Skeletal muscle satellite cell (primary cell): ENCODE measurements at regions not wholly inside any gene's neighbourhood (a gene's known extent, or its start where the extent isn't known, plus 50 kb on each side); places are given as distances from the start of the nearest gene placed in this dataset.
"Not testable (repeated sequence)": the region's sequence is repeated elsewhere in the genome, so short reads cannot be mapped to it uniquely, and the experiment has no call there.

ENCODE experiments used
- H3K27me3 ChIP-seq: 2 replicates; pipeline ENCODE4 v1.7.0; 2013; ENCODE audit warnings: low read length; ENCODE audit not compliant: control insufficient read depth, insufficient read depth
- H3K36me3 ChIP-seq: 2 replicates; pipeline ENCODE4 v1.7.0; 2013; ENCODE audit warnings: mild to moderate bottlenecking, control low read depth, low read length; ENCODE audit not compliant: insufficient read depth
- H3K4me1 ChIP-seq: 2 replicates; pipeline ENCODE4 v1.7.0; 2013; ENCODE audit warnings: low read length; ENCODE audit not compliant: control insufficient read depth, insufficient read depth
- H3K4me2 ChIP-seq: 2 replicates; pipeline ENCODE4 v1.7.0; 2013; ENCODE audit warnings: mild to moderate bottlenecking, low read length
- H3K4me3 ChIP-seq: 2 replicates; pipeline ENCODE4 v1.7.0; 2013; ENCODE audit warnings: low read length
- H3K9ac ChIP-seq: 2 replicates; pipeline ENCODE4 v1.7.0; 2013; ENCODE audit warnings: mild to moderate bottlenecking, low read depth, low read length, moderate library complexity
- H3K9me3 ChIP-seq: replicated peaks from 2 replicates; pipeline ENCODE4 v1.7.0; 2013; ENCODE audit warnings: mild to moderate bottlenecking, control low read depth, low read length

DNA sequence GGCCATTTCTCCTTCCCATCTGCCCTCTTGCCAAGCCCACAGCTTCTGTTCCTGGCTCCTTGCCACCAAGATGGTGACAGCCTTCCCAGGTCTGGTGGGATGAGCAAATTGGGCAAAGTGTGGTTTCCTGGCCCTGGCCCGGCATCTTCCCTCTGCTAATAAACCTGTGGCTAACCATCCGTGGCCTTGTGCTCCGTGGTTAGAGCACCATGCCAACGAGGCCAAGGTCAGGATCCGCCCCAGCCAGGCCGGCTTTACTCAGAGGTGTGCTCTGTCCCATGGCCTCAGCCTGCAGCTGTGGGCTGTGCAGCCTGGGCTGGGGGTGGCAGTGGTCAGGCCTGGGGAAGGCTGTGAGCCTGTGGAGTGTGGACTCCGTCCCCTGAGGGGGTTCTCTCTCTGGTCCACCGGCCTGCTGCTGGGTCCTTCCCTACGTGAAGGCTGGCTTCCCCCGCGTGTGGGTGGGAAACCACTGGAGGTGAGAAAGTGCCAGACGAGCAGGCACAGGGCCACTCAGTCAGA is 117.4 kb downstream of the VEGFA start:
- Histone ChIP-seq H3K4me3 (no peak overlapping the region), H3K9me3 (no peaks in the 10 kb centered on the region), H3K27me3 (peaks cover 20% of the 10 kb centered on the region), H3K4me2 (no peak overlapping the region), H3K9ac (no peak overlapping the region), H3K36me3 (no peaks in the 10 kb centered on the region), H3K4me1 (no peaks in the 10 kb centered on the region)

DNA sequence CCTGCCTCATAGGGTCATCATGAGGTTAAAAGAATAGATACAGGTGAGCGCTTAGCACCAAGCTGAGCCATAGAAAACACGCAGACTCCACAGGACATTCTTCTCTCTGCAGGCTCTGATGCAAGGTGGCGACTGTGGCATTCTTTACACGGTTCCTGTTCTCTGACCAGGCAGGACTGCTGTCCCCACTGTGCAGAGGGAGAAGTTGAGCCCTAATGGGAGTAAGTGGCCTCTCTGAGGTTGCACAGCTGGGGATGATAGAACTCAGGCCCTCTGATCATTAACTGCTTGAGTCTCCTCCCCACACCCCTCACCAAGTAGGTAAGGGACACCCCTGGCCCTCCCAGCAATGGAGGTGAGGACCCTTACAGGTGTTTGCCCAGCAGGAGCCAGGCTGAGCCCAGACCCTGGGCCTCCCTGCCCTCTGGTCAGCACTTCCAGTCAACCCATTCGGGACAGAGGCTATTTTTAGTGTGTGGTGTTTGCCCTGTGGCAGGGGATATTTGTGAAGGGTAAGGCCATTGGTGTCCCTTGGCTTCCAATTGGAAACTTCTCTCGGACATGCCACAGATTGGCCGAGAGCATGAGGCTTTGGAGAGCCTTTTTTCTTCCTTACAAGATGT is 116.8 kb downstream of the VEGFA start:
- H3K36me3 ChIP-seq, result no peaks in the 10 kb centered on the region
- H3K4me2 ChIP-seq, result no peak overlapping the region
- peaks cover 18% of the 10 kb centered on the region for H3K27me3 ChIP-seq
- no peak overlapping the region for H3K9ac ChIP-seq
- no peaks in the 10 kb centered on the region for H3K4me1 ChIP-seq
- no peak overlapping the region for H3K4me3 ChIP-seq
- H3K9me3 ChIP-seq, result no peaks in the 10 kb centered on the region

DNA sequence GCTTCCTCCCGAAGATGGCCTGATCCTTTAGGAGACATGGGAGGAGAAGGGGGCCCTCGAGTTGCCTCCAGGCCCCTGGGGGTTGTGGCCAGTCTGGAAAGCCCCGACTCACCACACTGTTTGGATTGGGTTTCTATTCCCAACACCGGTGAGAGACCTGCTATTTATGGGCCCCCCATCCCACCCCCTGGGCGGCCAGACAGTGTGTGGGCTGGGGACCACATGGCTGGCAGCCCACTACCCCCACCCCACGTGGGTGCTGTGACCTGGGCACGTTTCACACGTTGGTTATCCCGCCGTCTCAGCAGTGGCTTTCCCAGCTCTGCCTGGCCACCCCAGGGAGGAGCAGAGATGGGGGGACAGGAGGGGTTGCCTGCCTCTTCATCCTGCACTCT is 116.1 kb downstream of the VEGFA start:
- Histone ChIP-seq H3K4me2 (no peak overlapping the region), H3K36me3 (no peaks in the 10 kb centered on the region), H3K27me3 (peaks cover 13% of the 10 kb centered on the region), H3K9ac (no peak overlapping the region), H3K4me3 (no peak overlapping the region), H3K4me1 (no peaks in the 10 kb centered on the region), H3K9me3 (no peaks in the 10 kb centered on the region)

DNA sequence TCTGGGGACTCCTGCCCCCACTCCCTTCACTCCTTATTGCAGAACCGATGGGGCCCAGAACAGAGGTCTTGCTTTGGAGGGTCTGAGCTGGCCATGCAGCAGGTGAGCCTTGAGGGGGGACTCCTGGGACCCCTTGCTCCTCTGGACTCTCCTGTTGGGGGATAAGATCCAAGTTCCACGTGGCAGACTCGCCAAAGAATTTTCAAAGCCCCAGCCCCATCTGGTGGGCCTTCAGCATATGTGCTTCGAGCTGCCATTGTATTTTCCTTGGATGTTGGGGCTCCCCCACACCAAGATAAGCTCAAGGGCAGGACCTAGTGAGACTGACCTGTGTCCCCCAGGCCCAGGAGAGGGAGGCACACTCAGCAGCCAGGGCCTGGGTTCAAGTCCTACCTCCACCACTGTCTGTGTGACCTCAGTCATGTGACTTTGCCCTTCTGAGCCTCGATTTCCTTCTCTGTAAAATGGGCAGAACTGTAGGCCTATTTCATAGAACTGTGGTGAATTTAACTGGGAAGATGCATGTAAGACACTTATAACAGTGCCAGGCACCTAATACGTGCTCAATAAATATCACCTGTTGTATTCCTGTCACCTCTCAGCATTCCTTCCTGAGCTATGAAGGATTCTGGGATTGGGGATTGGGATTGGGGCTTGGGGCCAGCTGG is 115.5 kb downstream of the VEGFA start:
- H3K36me3 ChIP-seq, result no peaks in the 10 kb centered on the region
- H3K9ac ChIP-seq, result no peak overlapping the region
- no peaks in the 10 kb centered on the region for H3K4me1 ChIP-seq
- H3K27me3 ChIP-seq, result peaks cover 8% of the 10 kb centered on the region
- H3K4me3 ChIP-seq, result no peak overlapping the region
- no peaks in the 10 kb centered on the region for H3K9me3 ChIP-seq
- H3K4me2 ChIP-seq, result no peak overlapping the region

DNA sequence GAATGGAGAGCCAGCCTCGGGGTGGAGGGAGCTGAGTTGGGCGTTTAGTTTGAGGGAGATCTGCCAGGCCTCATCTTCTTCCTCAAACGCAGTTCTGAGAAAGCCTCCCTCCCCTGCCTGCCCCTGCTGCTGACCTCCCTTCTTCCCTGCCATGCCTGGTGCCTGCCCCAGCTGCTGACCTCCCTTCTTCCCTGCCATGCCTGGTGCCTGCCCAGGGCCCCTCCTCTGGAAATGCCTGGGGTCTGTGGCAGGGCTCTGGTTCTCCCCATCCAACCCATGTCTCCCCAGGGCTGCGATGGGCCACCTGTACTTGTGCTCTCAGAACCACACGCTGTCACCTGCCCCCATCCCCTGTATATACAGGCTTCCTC is 114.6 kb downstream of the VEGFA start:
- Histone ChIP-seq H3K4me1 (no peaks in the 10 kb centered on the region), H3K36me3 (no peaks in the 10 kb centered on the region), H3K27me3 (peaks cover 6% of the 10 kb centered on the region), H3K9me3 (no peaks in the 10 kb centered on the region), H3K9ac (no peak overlapping the region), H3K4me2 (no peak overlapping the region), H3K4me3 (no peak overlapping the region)

DNA sequence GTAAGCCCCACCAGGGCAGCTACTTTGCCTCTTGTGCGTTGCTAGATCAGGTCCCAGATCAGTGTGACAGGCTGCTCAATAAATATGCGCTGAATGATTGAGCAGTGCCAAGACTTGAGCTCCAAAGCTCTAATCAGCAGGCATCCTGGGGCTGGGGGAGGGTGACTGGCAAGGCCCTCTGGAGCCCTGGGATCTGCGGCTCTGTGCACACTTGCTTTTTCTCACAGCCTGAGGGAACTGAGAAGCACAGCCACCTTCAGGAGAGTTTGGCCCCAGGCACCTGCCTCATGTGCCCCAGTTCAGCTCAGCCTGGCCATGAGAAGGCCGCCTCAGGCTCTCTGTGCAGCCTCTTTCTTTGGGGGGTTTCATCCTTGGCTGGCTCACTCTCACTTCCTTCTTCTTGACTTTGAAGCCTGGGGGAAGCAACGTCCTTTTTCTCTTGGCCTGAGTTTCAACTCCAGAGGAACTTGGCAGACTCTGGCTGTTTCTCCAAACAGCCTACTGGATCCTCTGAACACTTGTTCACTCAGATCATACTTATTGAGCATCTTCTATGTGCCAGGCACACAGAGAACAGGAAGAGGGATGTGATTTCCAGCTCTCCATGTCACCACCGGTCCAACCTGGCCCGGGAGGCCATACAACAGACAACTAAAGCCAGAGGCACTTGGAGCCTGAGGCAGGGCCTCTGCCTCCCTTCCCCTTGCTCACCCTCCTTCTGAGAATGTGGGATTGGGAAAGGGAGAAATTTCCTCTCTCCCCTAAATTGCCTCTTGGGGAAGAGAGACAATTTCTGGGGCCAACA is 114.0 kb downstream of the VEGFA start:
- Histone ChIP-seq H3K4me1 (no peaks in the 10 kb centered on the region), H3K9ac (no peak overlapping the region), H3K4me2 (no peak overlapping the region), H3K36me3 (no peaks in the 10 kb centered on the region), H3K9me3 (no peaks in the 10 kb centered on the region), H3K27me3 (peaks cover 6% of the 10 kb centered on the region), H3K4me3 (no peak overlapping the region)

DNA sequence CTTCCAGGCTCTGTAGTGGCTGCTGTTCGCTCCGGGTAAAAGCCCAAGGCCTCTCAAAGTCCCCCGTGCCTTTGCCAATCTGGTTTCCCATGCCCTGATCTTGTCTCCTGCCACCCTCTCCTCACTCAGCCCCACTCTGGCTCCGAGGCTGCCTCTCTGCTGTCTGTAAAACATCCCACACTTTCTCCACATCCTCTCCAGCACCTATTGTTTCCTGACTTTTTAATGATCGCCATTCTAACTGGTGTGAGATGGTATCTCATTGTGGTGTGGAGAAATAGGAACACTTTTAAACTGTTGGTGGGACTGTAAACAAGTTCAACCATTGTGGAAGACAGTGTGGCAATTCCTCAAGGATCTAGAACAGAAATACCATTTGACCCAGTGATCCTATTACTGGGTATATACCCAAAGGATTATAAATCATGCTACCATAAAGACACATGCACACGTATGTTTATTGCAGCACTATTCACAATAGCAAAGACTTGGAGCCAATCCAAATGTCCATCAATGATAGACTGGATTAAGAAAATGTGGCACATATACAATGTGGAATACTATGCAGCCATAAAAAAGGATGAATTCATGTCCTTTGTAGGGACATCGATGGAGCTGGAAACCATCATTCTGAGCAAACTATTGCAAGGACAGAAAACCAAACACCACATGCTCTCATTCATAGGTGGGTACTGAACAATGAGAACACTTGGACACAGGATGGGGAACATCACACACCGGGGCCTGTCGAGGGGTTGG is 112.9 kb downstream of the VEGFA start:
- H3K4me2 ChIP-seq, H3K9me3 ChIP-seq, H3K27me3 ChIP-seq, H3K4me3 ChIP-seq, H3K4me1 ChIP-seq, H3K9ac ChIP-seq, H3K36me3 ChIP-seq: not testable (repeated sequence)

DNA sequence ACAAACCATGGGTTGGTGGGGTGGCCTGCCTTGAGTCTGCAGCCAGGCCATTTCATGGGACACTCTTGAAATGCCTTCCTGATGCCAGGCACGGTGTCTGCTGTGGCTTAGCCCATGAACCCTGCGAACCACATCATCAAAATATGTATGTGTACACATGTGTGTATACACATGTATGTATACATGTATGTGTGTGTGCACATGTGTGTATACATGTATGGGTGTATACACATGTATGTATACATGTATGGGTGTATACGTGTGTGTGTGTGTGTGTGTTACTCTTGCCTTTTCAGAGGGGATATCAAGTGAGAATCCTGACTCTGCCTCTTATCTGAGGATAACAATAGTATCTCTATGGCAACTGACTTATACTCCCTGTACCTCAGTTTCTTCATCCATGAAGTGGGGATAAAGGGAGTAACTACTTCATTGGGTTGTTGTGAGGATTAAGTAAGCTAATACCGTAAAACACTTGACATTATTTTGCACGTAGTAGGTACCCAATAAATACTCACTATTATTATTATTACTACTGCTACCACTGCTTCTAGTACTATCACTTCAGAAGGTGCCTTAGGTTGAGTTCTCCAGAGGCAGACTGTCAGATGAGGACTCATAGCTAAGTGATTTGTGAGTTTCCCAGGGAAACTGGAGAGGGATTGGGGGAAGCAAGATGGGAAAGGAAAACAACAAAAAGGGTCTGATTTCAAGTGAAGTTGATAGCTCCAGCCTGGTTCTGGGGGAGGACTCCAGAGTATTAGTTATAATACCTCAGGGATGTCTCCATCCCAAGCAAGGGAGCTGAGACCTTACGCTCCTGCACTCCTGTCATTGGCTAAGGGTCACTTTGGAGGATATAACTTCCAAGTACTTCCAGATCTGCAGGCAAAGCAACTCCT is 110.5 kb downstream of the VEGFA start:
- H3K9ac ChIP-seq, result no peak overlapping the region
- H3K4me2 ChIP-seq, result no peak overlapping the region
- H3K9me3 ChIP-seq, result no peaks in the 10 kb centered on the region
- H3K27me3 ChIP-seq, result no peaks in the 10 kb centered on the region
- H3K4me3 ChIP-seq, result no peak overlapping the region
- H3K36me3 ChIP-seq, result no peaks in the 10 kb centered on the region
- no peaks in the 10 kb centered on the region for H3K4me1 ChIP-seq

DNA sequence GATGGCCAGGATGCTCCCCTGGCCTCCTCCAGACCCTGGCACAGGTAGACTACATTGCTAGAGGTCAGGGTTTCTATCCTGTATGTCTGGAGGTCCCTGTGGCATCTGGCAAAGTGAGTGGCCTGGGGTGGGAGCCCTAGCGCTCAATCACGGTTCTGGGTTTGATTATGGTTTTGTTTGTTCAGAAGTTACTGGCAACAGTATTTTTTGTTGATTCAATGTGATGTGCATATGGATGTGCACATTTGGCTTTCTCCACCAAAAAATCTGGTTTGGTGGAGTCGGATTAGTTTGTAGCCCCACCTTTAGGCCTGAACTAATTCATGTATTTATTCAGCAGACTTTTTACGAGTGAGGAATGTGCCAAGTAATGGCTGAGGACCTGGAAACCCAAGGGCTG is 109.7 kb downstream of the VEGFA start:
- H3K9me3 ChIP-seq, result no peaks in the 10 kb centered on the region
- peaks cover 7% of the 10 kb centered on the region for H3K27me3 ChIP-seq
- no peaks in the 10 kb centered on the region for H3K36me3 ChIP-seq
- H3K4me1 ChIP-seq, result no peaks in the 10 kb centered on the region
- no peak overlapping the region for H3K4me3 ChIP-seq
- H3K9ac ChIP-seq, result no peak overlapping the region
- H3K4me2 ChIP-seq, result no peak overlapping the region

DNA sequence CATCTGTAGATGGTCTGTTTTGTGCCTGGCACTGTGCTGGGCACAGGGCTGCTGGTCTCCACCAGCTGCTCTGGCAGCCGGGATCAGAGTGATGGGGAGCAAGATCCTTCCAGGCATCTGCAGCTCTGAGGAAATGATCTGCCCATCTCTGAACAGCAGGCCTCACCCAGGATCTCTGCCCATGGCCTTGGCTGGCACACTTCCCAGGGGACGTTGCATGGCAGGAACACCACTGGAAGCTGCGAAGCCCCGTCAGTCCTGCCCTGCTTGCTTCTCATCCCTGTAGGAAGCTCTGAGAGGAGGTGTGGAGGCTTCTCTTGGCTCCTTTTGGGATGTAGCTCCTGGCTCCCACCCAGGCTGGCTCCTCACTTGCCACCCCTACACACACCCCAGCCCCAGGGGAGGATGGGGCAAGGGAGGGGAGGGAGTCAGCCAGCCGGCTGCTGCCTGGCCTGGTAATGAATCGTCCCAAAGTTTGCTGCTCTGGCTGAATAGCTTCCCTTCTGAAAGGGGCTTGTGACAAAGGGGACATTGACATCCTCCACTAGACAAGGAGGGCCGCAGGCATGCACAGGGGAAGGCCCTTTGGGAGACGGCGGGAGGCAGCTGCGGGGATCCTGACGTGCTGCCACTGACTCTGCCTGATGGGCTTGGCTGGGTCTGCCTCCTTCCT is 108.9 kb downstream of the VEGFA start:
- H3K9ac ChIP-seq, result no peak overlapping the region
- H3K36me3 ChIP-seq, result no peaks in the 10 kb centered on the region
- no peak overlapping the region for H3K4me2 ChIP-seq
- no peaks in the 10 kb centered on the region for H3K9me3 ChIP-seq
- H3K4me3 ChIP-seq, result no peak overlapping the region
- H3K27me3 ChIP-seq, result peaks cover 15% of the 10 kb centered on the region
- no peaks in the 10 kb centered on the region for H3K4me1 ChIP-seq
